H1 (cell line): ENCODE measurements at regions not wholly inside any gene's neighbourhood (a gene's known extent, or its start where the extent isn't known, plus 50 kb on each side); places are given as distances from the start of the nearest gene placed in this dataset.

Experiments
- JUND ChIP-seq: IDR thresholded peaks from 2 replicates; pipeline ENCODE4 v1.6.1; 2011; ENCODE audit warnings: mild to moderate bottlenecking, improper control_type of control experiment, low read length
- TF ChIP-seq, protein P1 (sequence below): fragments of 300-600 bp; sonication (generic); IDR thresholded peaks from 2 replicates; pipeline ENCODE4 v1.7.1; 2012; ENCODE audit warnings: low read length, moderate library complexity, mild to moderate bottlenecking, inconsistent platforms; ENCODE audit not compliant: insufficient replicate concordance
- TF ChIP-seq, protein P2 (sequence below), 3 experiments: IDR thresholded peaks; 1 replicate in 2 of 3; 2 replicates in 1 of 3; pipeline versions ENCODE4 v1.5.1 to v1.6.1; 2011; ENCODE audit warnings: low read length in 3 of 3, mild to moderate bottlenecking in 3 of 3, inconsistent platforms in 2 of 3, low read depth in 1 of 3, moderate library complexity in 1 of 3; ENCODE audit not compliant: insufficient read depth in 1 of 3; ENCODE audit errors: control extremely low read depth in 1 of 3

- TF ChIP-seq, protein P1, sequence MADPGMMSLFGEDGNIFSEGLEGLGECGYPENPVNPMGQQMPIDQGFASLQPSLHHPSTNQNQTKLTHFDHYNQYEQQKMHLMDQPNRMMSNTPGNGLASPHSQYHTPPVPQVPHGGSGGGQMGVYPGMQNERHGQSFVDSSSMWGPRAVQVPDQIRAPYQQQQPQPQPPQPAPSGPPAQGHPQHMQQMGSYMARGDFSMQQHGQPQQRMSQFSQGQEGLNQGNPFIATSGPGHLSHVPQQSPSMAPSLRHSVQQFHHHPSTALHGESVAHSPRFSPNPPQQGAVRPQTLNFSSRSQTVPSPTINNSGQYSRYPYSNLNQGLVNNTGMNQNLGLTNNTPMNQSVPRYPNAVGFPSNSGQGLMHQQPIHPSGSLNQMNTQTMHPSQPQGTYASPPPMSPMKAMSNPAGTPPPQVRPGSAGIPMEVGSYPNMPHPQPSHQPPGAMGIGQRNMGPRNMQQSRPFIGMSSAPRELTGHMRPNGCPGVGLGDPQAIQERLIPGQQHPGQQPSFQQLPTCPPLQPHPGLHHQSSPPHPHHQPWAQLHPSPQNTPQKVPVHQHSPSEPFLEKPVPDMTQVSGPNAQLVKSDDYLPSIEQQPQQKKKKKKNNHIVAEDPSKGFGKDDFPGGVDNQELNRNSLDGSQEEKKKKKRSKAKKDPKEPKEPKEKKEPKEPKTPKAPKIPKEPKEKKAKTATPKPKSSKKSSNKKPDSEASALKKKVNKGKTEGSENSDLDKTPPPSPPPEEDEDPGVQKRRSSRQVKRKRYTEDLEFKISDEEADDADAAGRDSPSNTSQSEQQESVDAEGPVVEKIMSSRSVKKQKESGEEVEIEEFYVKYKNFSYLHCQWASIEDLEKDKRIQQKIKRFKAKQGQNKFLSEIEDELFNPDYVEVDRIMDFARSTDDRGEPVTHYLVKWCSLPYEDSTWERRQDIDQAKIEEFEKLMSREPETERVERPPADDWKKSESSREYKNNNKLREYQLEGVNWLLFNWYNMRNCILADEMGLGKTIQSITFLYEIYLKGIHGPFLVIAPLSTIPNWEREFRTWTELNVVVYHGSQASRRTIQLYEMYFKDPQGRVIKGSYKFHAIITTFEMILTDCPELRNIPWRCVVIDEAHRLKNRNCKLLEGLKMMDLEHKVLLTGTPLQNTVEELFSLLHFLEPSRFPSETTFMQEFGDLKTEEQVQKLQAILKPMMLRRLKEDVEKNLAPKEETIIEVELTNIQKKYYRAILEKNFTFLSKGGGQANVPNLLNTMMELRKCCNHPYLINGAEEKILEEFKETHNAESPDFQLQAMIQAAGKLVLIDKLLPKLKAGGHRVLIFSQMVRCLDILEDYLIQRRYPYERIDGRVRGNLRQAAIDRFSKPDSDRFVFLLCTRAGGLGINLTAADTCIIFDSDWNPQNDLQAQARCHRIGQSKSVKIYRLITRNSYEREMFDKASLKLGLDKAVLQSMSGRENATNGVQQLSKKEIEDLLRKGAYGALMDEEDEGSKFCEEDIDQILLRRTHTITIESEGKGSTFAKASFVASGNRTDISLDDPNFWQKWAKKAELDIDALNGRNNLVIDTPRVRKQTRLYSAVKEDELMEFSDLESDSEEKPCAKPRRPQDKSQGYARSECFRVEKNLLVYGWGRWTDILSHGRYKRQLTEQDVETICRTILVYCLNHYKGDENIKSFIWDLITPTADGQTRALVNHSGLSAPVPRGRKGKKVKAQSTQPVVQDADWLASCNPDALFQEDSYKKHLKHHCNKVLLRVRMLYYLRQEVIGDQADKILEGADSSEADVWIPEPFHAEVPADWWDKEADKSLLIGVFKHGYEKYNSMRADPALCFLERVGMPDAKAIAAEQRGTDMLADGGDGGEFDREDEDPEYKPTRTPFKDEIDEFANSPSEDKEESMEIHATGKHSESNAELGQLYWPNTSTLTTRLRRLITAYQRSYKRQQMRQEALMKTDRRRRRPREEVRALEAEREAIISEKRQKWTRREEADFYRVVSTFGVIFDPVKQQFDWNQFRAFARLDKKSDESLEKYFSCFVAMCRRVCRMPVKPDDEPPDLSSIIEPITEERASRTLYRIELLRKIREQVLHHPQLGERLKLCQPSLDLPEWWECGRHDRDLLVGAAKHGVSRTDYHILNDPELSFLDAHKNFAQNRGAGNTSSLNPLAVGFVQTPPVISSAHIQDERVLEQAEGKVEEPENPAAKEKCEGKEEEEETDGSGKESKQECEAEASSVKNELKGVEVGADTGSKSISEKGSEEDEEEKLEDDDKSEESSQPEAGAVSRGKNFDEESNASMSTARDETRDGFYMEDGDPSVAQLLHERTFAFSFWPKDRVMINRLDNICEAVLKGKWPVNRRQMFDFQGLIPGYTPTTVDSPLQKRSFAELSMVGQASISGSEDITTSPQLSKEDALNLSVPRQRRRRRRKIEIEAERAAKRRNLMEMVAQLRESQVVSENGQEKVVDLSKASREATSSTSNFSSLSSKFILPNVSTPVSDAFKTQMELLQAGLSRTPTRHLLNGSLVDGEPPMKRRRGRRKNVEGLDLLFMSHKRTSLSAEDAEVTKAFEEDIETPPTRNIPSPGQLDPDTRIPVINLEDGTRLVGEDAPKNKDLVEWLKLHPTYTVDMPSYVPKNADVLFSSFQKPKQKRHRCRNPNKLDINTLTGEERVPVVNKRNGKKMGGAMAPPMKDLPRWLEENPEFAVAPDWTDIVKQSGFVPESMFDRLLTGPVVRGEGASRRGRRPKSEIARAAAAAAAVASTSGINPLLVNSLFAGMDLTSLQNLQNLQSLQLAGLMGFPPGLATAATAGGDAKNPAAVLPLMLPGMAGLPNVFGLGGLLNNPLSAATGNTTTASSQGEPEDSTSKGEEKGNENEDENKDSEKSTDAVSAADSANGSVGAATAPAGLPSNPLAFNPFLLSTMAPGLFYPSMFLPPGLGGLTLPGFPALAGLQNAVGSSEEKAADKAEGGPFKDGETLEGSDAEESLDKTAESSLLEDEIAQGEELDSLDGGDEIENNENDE, result no peak
- TF ChIP-seq, protein P2, sequence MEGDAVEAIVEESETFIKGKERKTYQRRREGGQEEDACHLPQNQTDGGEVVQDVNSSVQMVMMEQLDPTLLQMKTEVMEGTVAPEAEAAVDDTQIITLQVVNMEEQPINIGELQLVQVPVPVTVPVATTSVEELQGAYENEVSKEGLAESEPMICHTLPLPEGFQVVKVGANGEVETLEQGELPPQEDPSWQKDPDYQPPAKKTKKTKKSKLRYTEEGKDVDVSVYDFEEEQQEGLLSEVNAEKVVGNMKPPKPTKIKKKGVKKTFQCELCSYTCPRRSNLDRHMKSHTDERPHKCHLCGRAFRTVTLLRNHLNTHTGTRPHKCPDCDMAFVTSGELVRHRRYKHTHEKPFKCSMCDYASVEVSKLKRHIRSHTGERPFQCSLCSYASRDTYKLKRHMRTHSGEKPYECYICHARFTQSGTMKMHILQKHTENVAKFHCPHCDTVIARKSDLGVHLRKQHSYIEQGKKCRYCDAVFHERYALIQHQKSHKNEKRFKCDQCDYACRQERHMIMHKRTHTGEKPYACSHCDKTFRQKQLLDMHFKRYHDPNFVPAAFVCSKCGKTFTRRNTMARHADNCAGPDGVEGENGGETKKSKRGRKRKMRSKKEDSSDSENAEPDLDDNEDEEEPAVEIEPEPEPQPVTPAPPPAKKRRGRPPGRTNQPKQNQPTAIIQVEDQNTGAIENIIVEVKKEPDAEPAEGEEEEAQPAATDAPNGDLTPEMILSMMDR (IDR thresholded peaks at IDR 0.05; ENCODE audit: control extremely low read depth in 1 of 3, insufficient read depth in 1 of 3, low read depth in 1 of 3, low read length in 3 of 3), result no peak
- 0 out of 2 replicates have a peak, but pooled peaks have one; percentile 57 for TF ChIP-seq JUND
Measured at GRCh38 chr3:146968204-146968651, 363.1 kb upstream of the PLSCR5 start (continued).
